H1 (cell line): ENCODE measurements at regions not wholly inside any gene's neighbourhood (a gene's known extent, or its start where the extent isn't known, plus 50 kb on each side); places are given as distances from the start of the nearest gene placed in this dataset.

Experiments used
- ATF3 ChIP-seq: IDR thresholded peaks from 2 replicates; pipeline ENCODE4 v1.6.1; 2011; ENCODE audit warnings: low read depth, mild to moderate bottlenecking, low read length; ENCODE audit not compliant: insufficient read depth
- NRF1 ChIP-seq: IDR thresholded peaks from 2 replicates; pipeline ENCODE4 v1.6.1; 2011; ENCODE audit warnings: mild to moderate bottlenecking, low read depth, low read length, improper control_type of control experiment
- POLR2A ChIP-seq, 2 experiments: IDR thresholded peaks; 1 replicate in 1 of 2; 2 replicates in 1 of 2; pipeline ENCODE4 v1.6.1; 2011; ENCODE audit warnings: low read depth in 2 of 2, low read length in 2 of 2, mild to moderate bottlenecking in 2 of 2; ENCODE audit errors: control extremely low read depth in 1 of 2

- no peak for TF ChIP-seq ATF3
- TF ChIP-seq POLR2A (IDR thresholded peaks at IDR 0.05; ENCODE audit: control extremely low read depth in 1 of 2, low read depth in 2 of 2, low read length in 2 of 2) = no peak
- TF ChIP-seq NRF1 = no peak
These were observed 267.4 kb upstream of the PELI2 start (continued) for GRCh38 chr14:55850825-55851241.
